MM.1S (cell line): ENCODE measurements at regions not wholly inside any gene's neighbourhood (a gene's known extent, or its start where the extent isn't known, plus 50 kb on each side); places are given as distances from the start of the nearest gene placed in this dataset.

ENCODE experiments used
- DNase-seq: peaks from one replicate; pipeline ENCODE4 v3.0.0-alpha.2; 2015
- H2AFZ ChIP-seq: fragments of 300-600 bp; sonication (generic); 2 replicates; pipeline ENCODE4 v1.6.0; 2016; ENCODE audit warnings: antibody characterized with exemption, low read length
- H3F3A ChIP-seq: fragments of 300-600 bp; sonication (generic); 2 replicates; pipeline ENCODE4 v1.6.1; 2016; ENCODE audit warnings: mild to moderate bottlenecking, antibody characterized with exemption, low read length, moderate library complexity, mixed read lengths; ENCODE audit not compliant: insufficient read depth
- H3K27ac ChIP-seq: fragments of 300-600 bp; sonication (generic); 2 replicates; pipeline ENCODE4 v1.5.1; 2016; ENCODE audit warnings: mild to moderate bottlenecking, low read length
- H3K27me3 ChIP-seq: fragments of 300-600 bp; sonication (generic); replicated peaks from 2 replicates; pipeline ENCODE4 v1.6.0; 2016; ENCODE audit warnings: low read length; ENCODE audit not compliant: insufficient read depth
- H3K36me3 ChIP-seq: fragments of 300-600 bp; sonication (generic); replicated peaks from 2 replicates; pipeline ENCODE4 v1.6.1; 2016; ENCODE audit warnings: mild to moderate bottlenecking, low read length, mixed read lengths; ENCODE audit not compliant: insufficient read depth
- H3K4me1 ChIP-seq: fragments of 300-600 bp; sonication (generic); 2 replicates; pipeline ENCODE4 v1.6.1; 2016; ENCODE audit warnings: low read length, mixed read lengths
- H3K4me2 ChIP-seq: fragments of 300-600 bp; sonication (generic); 2 replicates; pipeline ENCODE4 v1.6.0; 2016; ENCODE audit warnings: low read depth, low read length
- H3K4me3 ChIP-seq: fragments of 300-600 bp; sonication (generic); 2 replicates; pipeline ENCODE4 v1.5.1; 2016; ENCODE audit warnings: low read length, mixed read lengths
- H3K79me2 ChIP-seq: fragments of 300-600 bp; sonication (generic); 2 replicates; pipeline ENCODE4 v1.6.1; 2016; ENCODE audit warnings: mixed run types, low read length, mixed read lengths
- H3K9ac ChIP-seq: fragments of 300-600 bp; sonication (generic); 2 replicates; pipeline ENCODE4 v1.6.1; 2016; ENCODE audit warnings: low read length, mixed read lengths
- H3K9me2 ChIP-seq: fragments of 300-600 bp; sonication (generic); replicated peaks from 2 replicates; pipeline ENCODE4 v1.6.1; 2016; ENCODE audit warnings: mild to moderate bottlenecking, low read length, mixed read lengths; ENCODE audit not compliant: insufficient read depth
- H3K9me3 ChIP-seq: fragments of 300-600 bp; sonication (generic); replicated peaks from 2 replicates; pipeline ENCODE4 v1.6.1; 2016; ENCODE audit warnings: mild to moderate bottlenecking, low read length, mixed read lengths; ENCODE audit not compliant: insufficient read depth
- H4K20me1 ChIP-seq: fragments of 300-600 bp; sonication (generic); 2 replicates; pipeline ENCODE4 v1.6.1; 2016; ENCODE audit warnings: mild to moderate bottlenecking, low read length, moderate library complexity, mixed read lengths; ENCODE audit not compliant: insufficient read depth
- EZH2 ChIP-seq: fragments of 300-600 bp; sonication (generic); optimal IDR thresholded peaks from 2 replicates; pipeline ENCODE3; 2017; ENCODE audit warnings: low read depth, mild to moderate bottlenecking, antibody characterized with exemption, low read length, mixed read lengths
- EZH2phosphoT487 ChIP-seq: fragments of 300-600 bp; sonication (generic); IDR thresholded peaks from 2 replicates; pipeline ENCODE4 v1.6.1; 2018; ENCODE audit warnings: antibody characterized with exemption, low read length
- TF ChIP-seq, protein P1 (sequence below): fragments of 300-600 bp; sonication (generic); IDR thresholded peaks from 2 replicates; pipeline ENCODE4 v1.5.1; 2016; ENCODE audit warnings: antibody characterized with exemption, low read length, mixed read lengths

DNA sequence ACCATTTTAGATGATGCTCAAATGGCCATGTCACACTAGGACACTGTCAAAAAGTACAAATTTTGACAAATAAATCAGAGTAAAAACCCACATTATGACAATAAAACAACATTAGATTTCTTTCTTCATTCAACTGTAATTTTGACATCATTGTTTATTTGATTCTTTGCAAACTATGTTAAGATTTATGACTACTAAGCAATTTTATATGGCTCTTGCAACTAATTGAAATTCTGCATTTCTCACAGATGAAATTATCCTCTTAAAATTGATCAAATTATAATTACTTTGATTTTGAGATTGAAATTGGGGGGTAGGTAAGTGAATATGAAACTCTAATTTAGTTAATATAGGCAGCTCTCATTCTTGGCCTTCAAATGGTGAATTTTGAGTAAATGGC is 59.8 kb downstream of the ATOH1 start:
- no peaks in the 10 kb centered on the region for H3K27me3 ChIP-seq
- H3K9ac ChIP-seq: no peak overlapping the region
- H3F3A ChIP-seq: no peaks in the 10 kb centered on the region
- H3K27ac ChIP-seq: no peak overlapping the region
- no peaks in the 10 kb centered on the region for H3K79me2 ChIP-seq
- no peaks in the 10 kb centered on the region for H3K9me3 ChIP-seq
- no peak for DNase-seq
- H3K4me3 ChIP-seq: no peak overlapping the region
- no peak for TF ChIP-seq EZH2phosphoT487
- TF ChIP-seq EZH2: no peak
- TF ChIP-seq, protein P1, sequence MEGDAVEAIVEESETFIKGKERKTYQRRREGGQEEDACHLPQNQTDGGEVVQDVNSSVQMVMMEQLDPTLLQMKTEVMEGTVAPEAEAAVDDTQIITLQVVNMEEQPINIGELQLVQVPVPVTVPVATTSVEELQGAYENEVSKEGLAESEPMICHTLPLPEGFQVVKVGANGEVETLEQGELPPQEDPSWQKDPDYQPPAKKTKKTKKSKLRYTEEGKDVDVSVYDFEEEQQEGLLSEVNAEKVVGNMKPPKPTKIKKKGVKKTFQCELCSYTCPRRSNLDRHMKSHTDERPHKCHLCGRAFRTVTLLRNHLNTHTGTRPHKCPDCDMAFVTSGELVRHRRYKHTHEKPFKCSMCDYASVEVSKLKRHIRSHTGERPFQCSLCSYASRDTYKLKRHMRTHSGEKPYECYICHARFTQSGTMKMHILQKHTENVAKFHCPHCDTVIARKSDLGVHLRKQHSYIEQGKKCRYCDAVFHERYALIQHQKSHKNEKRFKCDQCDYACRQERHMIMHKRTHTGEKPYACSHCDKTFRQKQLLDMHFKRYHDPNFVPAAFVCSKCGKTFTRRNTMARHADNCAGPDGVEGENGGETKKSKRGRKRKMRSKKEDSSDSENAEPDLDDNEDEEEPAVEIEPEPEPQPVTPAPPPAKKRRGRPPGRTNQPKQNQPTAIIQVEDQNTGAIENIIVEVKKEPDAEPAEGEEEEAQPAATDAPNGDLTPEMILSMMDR: no peak
- no peaks in the 10 kb centered on the region for H3K36me3 ChIP-seq
- no peaks in the 10 kb centered on the region for H3K4me1 ChIP-seq
- H4K20me1 ChIP-seq: no peaks in the 10 kb centered on the region
- no peak overlapping the region for H3K4me2 ChIP-seq
- no peak overlapping the region for H2AFZ ChIP-seq
- H3K9me2 ChIP-seq: no peaks in the 10 kb centered on the region

DNA sequence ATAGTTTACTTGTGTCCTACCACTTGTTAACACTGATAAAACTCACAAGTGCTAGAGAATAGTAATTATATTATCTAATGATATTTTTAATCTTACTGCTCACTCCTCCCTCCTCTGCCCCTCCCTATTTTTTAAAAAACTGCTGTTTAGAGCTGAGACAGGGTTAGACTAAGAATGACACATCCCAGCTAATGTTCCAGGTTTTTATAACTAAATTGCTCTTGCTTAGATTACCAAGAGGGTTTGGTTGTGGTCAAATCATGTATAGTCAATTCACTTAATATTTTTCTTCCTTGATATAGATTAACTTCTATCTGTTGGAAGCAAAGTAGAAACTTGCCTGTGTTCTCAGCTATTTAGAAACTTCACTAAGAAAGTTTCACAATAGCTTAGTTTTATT is 60.2 kb downstream of the ATOH1 start:
- DNase-seq: no peak
- H3K9ac ChIP-seq: no peak overlapping the region
- H3K9me2 ChIP-seq: no peaks in the 10 kb centered on the region
- no peaks in the 10 kb centered on the region for H3K36me3 ChIP-seq
- H3K4me3 ChIP-seq: no peak overlapping the region
- no peaks in the 10 kb centered on the region for H3K27me3 ChIP-seq
- no peaks in the 10 kb centered on the region for H3K4me1 ChIP-seq
- H2AFZ ChIP-seq: no peak overlapping the region
- no peak overlapping the region for H3K27ac ChIP-seq
- no peaks in the 10 kb centered on the region for H4K20me1 ChIP-seq
- H3F3A ChIP-seq: no peaks in the 10 kb centered on the region
- H3K4me2 ChIP-seq: no peak overlapping the region
- TF ChIP-seq EZH2 (no peak), EZH2phosphoT487 (no peak)
- TF ChIP-seq, protein P1: no peak
- no peaks in the 10 kb centered on the region for H3K79me2 ChIP-seq
- no peaks in the 10 kb centered on the region for H3K9me3 ChIP-seq

DNA sequence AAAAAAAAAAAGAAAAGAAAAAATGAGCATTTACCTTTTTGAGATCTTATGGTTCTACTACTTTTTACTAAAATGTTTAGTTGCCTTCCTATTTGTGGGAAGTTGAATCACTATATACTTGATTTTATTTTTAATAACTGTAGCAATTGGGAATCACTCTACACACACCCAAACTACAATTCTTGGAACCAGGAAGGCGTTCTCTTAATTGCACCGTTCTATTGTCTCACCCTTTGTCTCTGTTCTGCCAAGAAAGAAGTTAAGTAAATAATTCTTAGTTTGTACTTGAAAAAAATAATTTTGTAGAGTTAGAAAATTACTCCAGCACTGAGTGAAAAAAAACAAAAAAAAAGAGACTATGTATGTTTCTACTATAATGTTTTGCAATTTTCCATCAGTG is 62.7 kb downstream of the ATOH1 start:
- no peaks in the 10 kb centered on the region for H3K79me2 ChIP-seq
- H3K36me3 ChIP-seq: no peaks in the 10 kb centered on the region
- no peak for TF ChIP-seq EZH2phosphoT487
- H3K9me2 ChIP-seq: no peaks in the 10 kb centered on the region
- H3K4me3 ChIP-seq: no peak overlapping the region
- H4K20me1 ChIP-seq: no peaks in the 10 kb centered on the region
- H2AFZ ChIP-seq: no peak overlapping the region
- no peaks in the 10 kb centered on the region for H3K27me3 ChIP-seq
- no peaks in the 10 kb centered on the region for H3K4me1 ChIP-seq
- H3F3A ChIP-seq: no peaks in the 10 kb centered on the region
- H3K9ac ChIP-seq: no peak overlapping the region
- H3K9me3 ChIP-seq: no peaks in the 10 kb centered on the region
- H3K4me2 ChIP-seq: no peak overlapping the region
- no peak for DNase-seq
- H3K27ac ChIP-seq: no peak overlapping the region

DNA sequence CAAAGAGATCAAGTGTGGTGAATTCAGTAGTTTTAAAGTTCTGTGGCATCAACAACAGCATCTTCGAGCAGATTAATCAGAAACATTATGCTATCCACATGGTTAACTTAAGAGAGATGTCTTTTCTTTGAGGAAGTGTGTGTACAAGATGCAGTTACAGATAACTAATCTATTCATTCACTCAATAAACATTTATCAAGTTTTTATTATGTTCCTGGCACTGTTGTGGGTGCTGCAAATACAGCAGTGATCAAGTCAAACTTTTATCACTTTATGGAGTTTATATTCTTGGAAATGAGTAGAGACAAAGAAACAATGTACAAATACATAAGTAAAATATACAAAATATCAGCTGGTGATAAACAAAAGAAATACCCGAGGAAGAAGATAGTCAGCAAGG is 66.4 kb downstream of the ATOH1 start:
- H3K36me3 ChIP-seq: no peaks in the 10 kb centered on the region
- no peaks in the 10 kb centered on the region for H3K4me1 ChIP-seq
- H3K27me3 ChIP-seq: no peaks in the 10 kb centered on the region
- no peak for DNase-seq
- H3K79me2 ChIP-seq: no peaks in the 10 kb centered on the region
- H3K27ac ChIP-seq: no peak overlapping the region
- H4K20me1 ChIP-seq: no peaks in the 10 kb centered on the region
- no peak overlapping the region for H3K9ac ChIP-seq
- TF ChIP-seq, protein P1: no peak
- TF ChIP-seq EZH2phosphoT487 (no peak), EZH2 (no peak)
- no peak overlapping the region for H3K4me3 ChIP-seq
- no peak overlapping the region for H2AFZ ChIP-seq
- H3F3A ChIP-seq: no peaks in the 10 kb centered on the region
- H3K9me2 ChIP-seq: no peaks in the 10 kb centered on the region
- H3K9me3 ChIP-seq: no peaks in the 10 kb centered on the region
- H3K4me2 ChIP-seq: no peak overlapping the region
